Neural crest cell (in vitro differentiated cells): ENCODE measurements at regions not wholly inside any gene's neighbourhood (a gene's known extent, or its start where the extent isn't known, plus 50 kb on each side); places are given as distances from the start of the nearest gene placed in this dataset.

Experiments
- DNase-seq: peaks from one replicate; pipeline ENCODE4 v3.0.0; 2021; ENCODE audit warnings: low read depth, mixed read lengths, low spot score
- H3K27ac Mint-ChIP-seq: one replicate; pipeline ENCODE4 v1.8.0; 2021; ENCODE audit warnings: mild to moderate bottlenecking, mixed read lengths; ENCODE audit not compliant: unreplicated experiment
- H3K27me3 Mint-ChIP-seq: 2 replicates; pipeline ENCODE4 v1.8.0; 2021; ENCODE audit warnings: low read depth, mild to moderate bottlenecking, mixed read lengths
- H3K36me3 Mint-ChIP-seq: 2 replicates; pipeline ENCODE4 v1.8.0; 2021; ENCODE audit warnings: low read depth, mild to moderate bottlenecking, mixed read lengths
- H3K4me1 Mint-ChIP-seq: 2 replicates; pipeline ENCODE4 v1.8.0; 2021; ENCODE audit warnings: mixed read lengths
- H3K4me3 Mint-ChIP-seq: one replicate; pipeline ENCODE4 v1.8.0; 2021; ENCODE audit warnings: mild to moderate bottlenecking, mixed read lengths
- H3K9me3 Mint-ChIP-seq: 2 replicates; pipeline ENCODE4 v1.8.0; 2021; ENCODE audit warnings: mixed read lengths
- TF ChIP-seq, protein P1 (sequence below): fragments of 200-600 bp; sonication (generic); conservative IDR thresholded peaks from 2 replicates; pipeline ENCODE4 v1.5.0; 2021; ENCODE audit warnings: antibody characterized with exemption, mild to moderate bottlenecking

GRCh38 chrX:40171513-40172400, 74.0 kb upstream of the BCOR start:
- H3K9me3 Mint-ChIP-seq, result no peaks in the 10 kb centered on the region
- DNase-seq, result no peak
- H3K4me3 Mint-ChIP-seq, result peak overlapping the region; percentile 82
- no peak overlapping the region for H3K27ac Mint-ChIP-seq
- no peaks in the 10 kb centered on the region for H3K36me3 Mint-ChIP-seq
- peaks cover 57% of the 10 kb centered on the region for H3K4me1 Mint-ChIP-seq
- peaks cover 61% of the 10 kb centered on the region for H3K27me3 Mint-ChIP-seq
- TF ChIP-seq, protein P1, sequence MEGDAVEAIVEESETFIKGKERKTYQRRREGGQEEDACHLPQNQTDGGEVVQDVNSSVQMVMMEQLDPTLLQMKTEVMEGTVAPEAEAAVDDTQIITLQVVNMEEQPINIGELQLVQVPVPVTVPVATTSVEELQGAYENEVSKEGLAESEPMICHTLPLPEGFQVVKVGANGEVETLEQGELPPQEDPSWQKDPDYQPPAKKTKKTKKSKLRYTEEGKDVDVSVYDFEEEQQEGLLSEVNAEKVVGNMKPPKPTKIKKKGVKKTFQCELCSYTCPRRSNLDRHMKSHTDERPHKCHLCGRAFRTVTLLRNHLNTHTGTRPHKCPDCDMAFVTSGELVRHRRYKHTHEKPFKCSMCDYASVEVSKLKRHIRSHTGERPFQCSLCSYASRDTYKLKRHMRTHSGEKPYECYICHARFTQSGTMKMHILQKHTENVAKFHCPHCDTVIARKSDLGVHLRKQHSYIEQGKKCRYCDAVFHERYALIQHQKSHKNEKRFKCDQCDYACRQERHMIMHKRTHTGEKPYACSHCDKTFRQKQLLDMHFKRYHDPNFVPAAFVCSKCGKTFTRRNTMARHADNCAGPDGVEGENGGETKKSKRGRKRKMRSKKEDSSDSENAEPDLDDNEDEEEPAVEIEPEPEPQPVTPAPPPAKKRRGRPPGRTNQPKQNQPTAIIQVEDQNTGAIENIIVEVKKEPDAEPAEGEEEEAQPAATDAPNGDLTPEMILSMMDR, result no peak

DNA sequence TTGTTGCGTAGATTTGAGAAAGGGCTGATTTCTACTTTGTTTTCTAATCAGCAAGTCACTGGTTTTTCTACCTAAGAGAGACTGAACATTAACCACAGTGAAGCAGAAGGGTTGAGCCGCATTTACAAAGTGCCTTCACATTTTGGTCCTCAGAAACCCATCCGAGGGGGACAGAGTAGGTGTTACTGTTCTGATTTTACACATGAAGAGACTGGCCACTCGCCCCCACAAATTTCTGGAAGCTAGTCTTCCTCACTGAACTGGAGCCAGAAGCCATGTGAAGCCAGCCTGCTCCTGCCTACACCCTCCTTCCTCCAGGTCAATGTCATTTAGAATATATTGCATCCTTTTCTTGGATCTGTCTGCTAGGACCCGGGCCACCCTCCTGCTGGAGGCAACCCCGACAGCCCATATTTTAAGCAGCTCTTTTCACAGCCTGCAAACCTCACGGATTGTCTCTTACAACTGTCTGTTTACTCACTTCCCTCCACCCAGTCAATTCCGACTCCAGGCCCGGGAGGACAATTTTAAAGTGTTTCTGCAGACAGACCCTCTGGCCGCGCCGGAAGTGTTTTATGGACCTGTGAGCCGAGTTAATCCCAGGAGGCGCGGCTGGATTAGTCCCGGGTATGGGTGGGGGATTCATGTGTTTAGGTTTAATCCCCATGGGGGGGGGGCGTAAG, 73.2 kb upstream of the BCOR start:
- DNase-seq, result no peak
- Mint-ChIP-seq H3K9me3 (no peaks in the 10 kb centered on the region), H3K27ac (no peak overlapping the region), H3K4me3 (peak overlapping the region; percentile 82), H3K36me3 (peaks cover under 1% of the 10 kb centered on the region), H3K4me1 (peaks cover 65% of the 10 kb centered on the region), H3K27me3 (peaks cover 67% of the 10 kb centered on the region)
- TF ChIP-seq, protein P1, result no peak

DNA sequence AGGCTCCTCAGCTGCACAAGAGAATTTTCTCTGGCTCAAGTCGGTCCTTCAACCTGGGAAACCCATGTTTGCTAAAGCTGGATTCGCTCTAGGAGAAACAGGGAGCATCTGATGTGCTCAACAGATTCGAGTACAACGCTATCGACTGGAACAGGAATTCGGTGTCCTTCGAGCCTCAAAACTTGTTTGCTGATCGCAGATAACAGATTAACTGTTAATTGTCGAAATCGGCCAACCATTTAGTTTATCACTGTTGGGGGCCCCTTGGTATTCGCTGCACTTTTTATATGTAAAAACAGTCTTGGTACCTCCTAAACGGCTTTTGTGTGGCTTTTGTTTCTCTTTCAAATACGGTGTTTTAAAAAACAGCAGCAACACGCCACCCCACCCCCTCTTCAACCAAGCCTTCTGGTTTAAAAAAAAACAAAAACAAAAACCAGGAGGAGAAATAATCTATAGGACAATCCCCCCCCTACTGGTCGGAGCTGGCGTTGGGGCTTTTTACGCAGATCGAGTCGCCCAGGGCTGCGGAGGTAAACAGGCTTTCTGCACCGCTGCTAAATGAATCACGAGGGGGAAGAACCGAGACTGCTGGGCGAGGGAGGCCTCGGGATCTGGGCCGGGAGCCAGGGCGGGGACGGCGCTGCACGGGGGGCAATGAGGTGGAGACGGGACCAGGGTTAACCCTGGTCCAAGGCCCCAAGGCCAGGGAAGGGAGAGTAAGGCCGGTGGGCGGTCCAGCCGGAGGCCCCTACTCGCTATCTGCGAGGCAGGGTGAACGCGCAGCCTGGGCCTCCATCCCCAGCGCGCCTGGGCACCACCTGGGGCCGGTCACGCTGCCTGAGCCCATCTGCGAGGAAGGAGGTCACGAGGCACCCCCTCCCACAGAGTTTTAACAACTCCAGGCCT, 71.7 kb upstream of the BCOR start:
- Mint-ChIP-seq H3K27me3 (peaks cover 71% of the 10 kb centered on the region), H3K9me3 (no peaks in the 10 kb centered on the region), H3K27ac (peak overlapping the region; percentile 19), H3K4me1 (peaks cover 74% of the 10 kb centered on the region), H3K4me3 (peak overlapping the region; percentile 82), H3K36me3 (peaks cover 2% of the 10 kb centered on the region)
- TF ChIP-seq, protein P1, result peak; percentile 65
- DNase-seq, result peak; percentile 62

DNA sequence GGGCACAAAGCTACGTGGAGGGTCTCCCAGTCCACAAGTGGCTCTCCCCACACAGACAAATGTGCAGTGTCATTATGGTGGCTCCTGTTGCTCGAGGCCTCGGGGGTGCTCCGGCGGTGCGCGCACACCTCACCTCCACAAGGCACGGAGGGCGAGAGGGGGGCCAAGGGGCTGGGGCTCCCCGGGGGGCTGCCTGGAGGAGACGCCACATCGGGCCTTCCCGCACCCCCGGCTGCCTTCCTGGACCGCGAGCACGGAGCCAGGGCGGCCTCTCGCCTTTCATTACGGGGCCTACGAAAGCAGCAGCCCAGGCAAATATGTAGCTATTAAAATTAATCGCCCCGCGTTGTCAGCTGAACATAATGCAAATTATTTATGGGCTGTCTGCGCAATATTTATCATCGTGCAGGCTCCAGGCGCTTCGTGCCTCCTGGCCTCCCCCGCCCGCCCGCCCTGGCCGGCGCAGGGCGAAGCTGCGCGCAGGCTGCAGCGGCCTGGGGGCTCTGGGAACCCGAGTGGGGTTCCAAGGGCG, 70.8 kb upstream of the BCOR start:
- no peak overlapping the region for H3K27ac Mint-ChIP-seq
- peaks cover 66% of the 10 kb centered on the region for H3K27me3 Mint-ChIP-seq
- DNase-seq, result no peak
- peaks cover 68% of the 10 kb centered on the region for H3K4me1 Mint-ChIP-seq
- peaks cover 2% of the 10 kb centered on the region for H3K36me3 Mint-ChIP-seq
- TF ChIP-seq, protein P1, result no peak
- peak overlapping the region; percentile 83 for H3K4me3 Mint-ChIP-seq
- H3K9me3 Mint-ChIP-seq, result no peaks in the 10 kb centered on the region
